ENCODE measurements at regions not wholly inside any gene's neighbourhood (a gene's known extent, or its start where the extent isn't known, plus 50 kb on each side); places are given as distances from the start of the nearest gene placed in this dataset.

DNA sequence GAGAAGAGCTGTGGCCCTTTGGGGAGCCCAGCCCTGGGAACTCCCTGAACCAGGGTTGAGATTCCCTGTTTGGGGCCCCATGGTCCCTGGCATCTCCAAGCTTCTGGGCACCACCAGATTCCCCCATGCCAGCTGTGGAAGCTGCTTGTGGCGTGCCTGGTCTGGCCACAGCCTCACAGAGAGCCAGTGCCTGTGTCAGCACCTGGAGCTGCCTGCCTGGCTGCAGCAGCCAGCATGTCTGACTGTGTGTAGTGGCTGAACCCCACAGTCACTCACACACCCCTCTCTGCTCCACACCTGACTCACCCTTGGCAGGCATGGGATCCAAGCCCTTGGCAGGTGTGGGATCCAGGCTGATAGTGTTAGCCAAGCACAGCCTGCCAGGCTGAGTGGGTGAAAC is 97.2 kb upstream of the GALNTL6 start:
- no peaks in the 10 kb centered on the region for H3K79me2 ChIP-seq
- H3K27ac ChIP-seq = no peak overlapping the region
- no peaks in the 10 kb centered on the region for H3K4me1 ChIP-seq
- no peak overlapping the region for H3K9ac ChIP-seq
- no peaks in the 10 kb centered on the region for H3K9me3 ChIP-seq (ENCODE audit: control insufficient read depth, low read length)
- TF ChIP-seq, protein P1, sequence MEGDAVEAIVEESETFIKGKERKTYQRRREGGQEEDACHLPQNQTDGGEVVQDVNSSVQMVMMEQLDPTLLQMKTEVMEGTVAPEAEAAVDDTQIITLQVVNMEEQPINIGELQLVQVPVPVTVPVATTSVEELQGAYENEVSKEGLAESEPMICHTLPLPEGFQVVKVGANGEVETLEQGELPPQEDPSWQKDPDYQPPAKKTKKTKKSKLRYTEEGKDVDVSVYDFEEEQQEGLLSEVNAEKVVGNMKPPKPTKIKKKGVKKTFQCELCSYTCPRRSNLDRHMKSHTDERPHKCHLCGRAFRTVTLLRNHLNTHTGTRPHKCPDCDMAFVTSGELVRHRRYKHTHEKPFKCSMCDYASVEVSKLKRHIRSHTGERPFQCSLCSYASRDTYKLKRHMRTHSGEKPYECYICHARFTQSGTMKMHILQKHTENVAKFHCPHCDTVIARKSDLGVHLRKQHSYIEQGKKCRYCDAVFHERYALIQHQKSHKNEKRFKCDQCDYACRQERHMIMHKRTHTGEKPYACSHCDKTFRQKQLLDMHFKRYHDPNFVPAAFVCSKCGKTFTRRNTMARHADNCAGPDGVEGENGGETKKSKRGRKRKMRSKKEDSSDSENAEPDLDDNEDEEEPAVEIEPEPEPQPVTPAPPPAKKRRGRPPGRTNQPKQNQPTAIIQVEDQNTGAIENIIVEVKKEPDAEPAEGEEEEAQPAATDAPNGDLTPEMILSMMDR (IDR thresholded peaks at IDR 0.05) = no peak
- no peaks in the 10 kb centered on the region for H3K27me3 ChIP-seq (ENCODE audit: control insufficient read depth, insufficient read depth, low read length)
- H2AFZ ChIP-seq = no peak overlapping the region
- H3K36me3 ChIP-seq (ENCODE audit: control insufficient read depth, insufficient read depth, low read length) = no peaks in the 10 kb centered on the region
- H3K4me2 ChIP-seq (ENCODE audit: low read length) = no peak overlapping the region
- no peak overlapping the region for H3K4me3 ChIP-seq (ENCODE audit: low read depth, low read length)

DNA sequence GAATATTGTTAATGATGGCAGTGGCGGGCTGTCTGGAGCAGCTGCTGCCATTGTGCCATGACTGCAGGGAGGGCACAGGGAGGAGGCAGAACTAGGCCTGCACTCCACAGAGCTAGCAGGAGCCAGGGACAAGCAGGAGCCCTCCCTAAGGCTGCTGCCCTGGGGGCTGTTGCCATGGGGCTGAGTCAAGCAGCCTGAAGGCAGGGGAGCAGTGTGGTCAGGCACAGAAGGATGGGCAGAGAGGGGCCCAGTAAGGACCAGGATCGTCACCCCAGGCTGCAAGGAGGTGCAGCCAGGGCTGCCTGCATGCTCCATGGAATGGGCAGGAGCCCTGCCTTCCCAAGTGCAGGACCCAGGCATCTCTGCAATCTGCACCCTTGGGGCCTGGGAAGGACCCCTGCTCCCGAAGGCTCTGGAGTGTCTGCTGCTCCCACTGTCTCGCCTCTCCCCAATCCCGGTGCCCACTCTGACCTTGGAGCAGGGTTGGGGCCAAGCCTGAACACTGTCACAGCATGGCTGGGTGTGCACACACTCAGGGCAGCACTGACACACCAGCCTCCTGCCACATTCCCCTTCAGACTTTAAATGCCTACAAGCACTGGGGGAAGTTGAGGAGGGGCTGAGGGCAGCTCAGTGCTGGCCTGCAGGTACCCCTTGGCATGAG is 98.3 kb upstream of the GALNTL6 start:
- Histone ChIP-seq H2AFZ (no peak overlapping the region), H3K4me2 (ENCODE audit: low read length) (no peak overlapping the region), H3K9me3 (ENCODE audit: control insufficient read depth, low read length) (no peaks in the 10 kb centered on the region), H3K4me3 (ENCODE audit: low read depth, low read length) (no peak overlapping the region), H3K27me3 (ENCODE audit: control insufficient read depth, insufficient read depth, low read length) (no peaks in the 10 kb centered on the region), H3K79me2 (no peaks in the 10 kb centered on the region), H3K4me1 (no peaks in the 10 kb centered on the region), H3K9ac (no peak overlapping the region), H3K27ac (no peak overlapping the region), H3K36me3 (ENCODE audit: control insufficient read depth, insufficient read depth, low read length) (no peaks in the 10 kb centered on the region)
- TF ChIP-seq, protein P1 (IDR thresholded peaks at IDR 0.05) = no peak

DNA sequence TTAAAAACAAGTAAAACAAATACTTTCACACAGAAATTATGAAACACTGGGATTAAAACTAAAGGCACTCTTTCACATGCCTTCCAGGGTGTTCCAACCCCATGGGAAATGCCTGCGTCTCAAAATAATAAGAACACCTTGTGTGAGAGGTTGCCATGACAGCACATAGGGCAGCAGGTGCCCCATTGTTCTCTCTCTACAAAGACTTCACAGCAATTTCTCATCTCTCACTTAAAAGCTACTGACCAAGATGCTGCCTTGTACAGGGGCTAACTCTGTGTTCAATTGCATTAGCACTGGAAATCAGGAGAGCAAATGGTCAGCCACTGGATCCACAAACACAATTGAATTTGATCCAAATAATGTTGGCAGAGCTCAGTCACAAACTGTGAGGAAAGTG is 102.5 kb upstream of the GALNTL6 start:
- no peak overlapping the region for H3K27ac ChIP-seq
- H3K4me1 ChIP-seq = no peaks in the 10 kb centered on the region
- TF ChIP-seq, protein P1 (IDR thresholded peaks at IDR 0.05) = no peak
- no peak overlapping the region for H3K4me2 ChIP-seq (ENCODE audit: low read length)
- H2AFZ ChIP-seq = no peak overlapping the region
- no peak overlapping the region for H3K9ac ChIP-seq
- no peaks in the 10 kb centered on the region for H3K79me2 ChIP-seq
- H3K4me3 ChIP-seq (ENCODE audit: low read depth, low read length) = no peak overlapping the region
- no peaks in the 10 kb centered on the region for H3K36me3 ChIP-seq (ENCODE audit: control insufficient read depth, insufficient read depth, low read length)
- H3K9me3 ChIP-seq (ENCODE audit: control insufficient read depth, low read length) = no peaks in the 10 kb centered on the region
- H3K27me3 ChIP-seq (ENCODE audit: control insufficient read depth, insufficient read depth, low read length) = no peaks in the 10 kb centered on the region

DNA sequence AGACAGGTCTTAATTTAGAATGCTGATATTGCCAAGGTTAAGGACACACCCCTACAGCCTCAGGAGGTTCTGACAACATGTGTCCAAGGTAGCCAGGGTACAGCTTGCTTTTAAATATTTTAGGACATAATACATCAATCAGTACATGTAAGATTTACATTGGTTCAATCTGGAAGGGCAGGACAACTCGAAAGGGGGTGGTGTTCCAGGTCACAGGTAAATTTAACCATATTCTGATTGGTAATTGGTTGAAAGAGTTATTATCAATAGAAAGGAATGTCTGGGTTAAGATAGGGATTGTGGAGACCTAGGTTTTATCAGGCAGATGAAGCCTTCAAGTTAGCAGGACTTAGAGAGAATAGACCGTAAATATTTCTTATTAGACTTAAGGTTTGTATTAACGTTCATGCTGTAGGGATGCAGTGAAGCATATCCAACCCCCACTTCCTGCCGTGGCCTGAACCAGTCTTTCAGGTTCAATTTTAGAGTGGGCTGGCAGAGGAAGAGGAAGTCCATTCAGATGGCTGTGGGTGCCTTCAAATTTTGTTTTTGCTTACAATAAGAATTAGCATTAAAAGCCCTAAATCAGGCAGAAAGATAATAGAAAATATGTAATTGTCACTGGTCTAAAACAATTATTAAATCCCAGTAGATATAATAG is 136.5 kb upstream of the GALNTL6 start:
- peaks cover 3% of the 10 kb centered on the region for H3K36me3 ChIP-seq (ENCODE audit: control insufficient read depth, insufficient read depth, low read length)
- no peak overlapping the region for H3K4me2 ChIP-seq (ENCODE audit: low read length)
- H3K79me2 ChIP-seq = no peaks in the 10 kb centered on the region
- no peak overlapping the region for H2AFZ ChIP-seq
- H3K9ac ChIP-seq = no peak overlapping the region
- H3K9me3 ChIP-seq (ENCODE audit: control insufficient read depth, low read length) = no peaks in the 10 kb centered on the region
- TF ChIP-seq, protein P1 (IDR thresholded peaks at IDR 0.05) = no peak
- H3K4me3 ChIP-seq (ENCODE audit: low read depth, low read length) = no peak overlapping the region
- no peak overlapping the region for H3K27ac ChIP-seq
- H3K4me1 ChIP-seq = no peaks in the 10 kb centered on the region
- no peaks in the 10 kb centered on the region for H3K27me3 ChIP-seq (ENCODE audit: control insufficient read depth, insufficient read depth, low read length)

DNA sequence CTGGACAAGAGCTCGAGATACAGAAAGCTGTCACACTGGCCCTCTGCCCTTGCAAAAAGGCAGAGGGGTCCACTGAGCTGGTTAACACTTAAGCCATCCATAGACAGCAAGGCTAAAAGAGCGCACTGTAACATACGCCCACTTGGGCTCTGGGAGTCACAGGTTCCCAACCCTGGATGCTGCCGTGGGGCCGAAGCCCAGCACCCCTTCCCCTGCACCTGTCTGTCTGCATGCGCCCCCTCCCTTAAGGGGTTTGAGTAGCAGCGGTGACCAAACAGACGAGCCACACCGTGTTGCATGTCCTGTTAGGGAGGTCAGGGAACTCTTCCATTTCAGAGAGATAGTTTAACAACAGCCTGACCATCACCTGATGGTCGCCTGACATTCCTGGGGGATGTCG is 138.4 kb upstream of the GALNTL6 start:
- H2AFZ ChIP-seq = no peak overlapping the region
- H3K36me3 ChIP-seq (ENCODE audit: control insufficient read depth, insufficient read depth, low read length) = peaks cover 3% of the 10 kb centered on the region
- no peaks in the 10 kb centered on the region for H3K4me1 ChIP-seq
- TF ChIP-seq, protein P1 (IDR thresholded peaks at IDR 0.05) = no peak
- H3K4me2 ChIP-seq (ENCODE audit: low read length) = no peak overlapping the region
- no peaks in the 10 kb centered on the region for H3K79me2 ChIP-seq
- H3K9ac ChIP-seq = no peak overlapping the region
- H3K9me3 ChIP-seq (ENCODE audit: control insufficient read depth, low read length) = no peaks in the 10 kb centered on the region
- H3K4me3 ChIP-seq (ENCODE audit: low read depth, low read length) = no peak overlapping the region
- H3K27ac ChIP-seq = no peak overlapping the region
- no peaks in the 10 kb centered on the region for H3K27me3 ChIP-seq (ENCODE audit: control insufficient read depth, insufficient read depth, low read length)

All from parathyroid adenoma (tissue), 2 donors.